HG03378 (cell line): ENCODE measurements at regions not wholly inside any gene's neighbourhood (a gene's known extent, or its start where the extent isn't known, plus 50 kb on each side); places are given as distances from the start of the nearest gene placed in this dataset.
"Not testable (repeated sequence)": the region's sequence is repeated elsewhere in the genome, so short reads cannot be mapped to it uniquely, and the experiment has no call there.

Source experiments
- ATAC-seq: cut with Tn5 transposase; IDR thresholded peaks from one replicate; pipeline ENCODE4 v1.9.1; 2021; ENCODE audit warnings: mild to moderate bottlenecking, moderate library complexity; ENCODE audit not compliant: unreplicated experiment

GRCh38 chr14:105581551-105582341 lies 55.4 kb downstream of the TMEM121 start:
- peak; percentile 38 for ATAC-seq

- no peak for ATAC-seq
These were observed 56.3 kb downstream of the TMEM121 start for GRCh38 chr14:105582639-105583038.

GRCh38 chr14:105583914-105584313 lies 57.5 kb downstream of the TMEM121 start:
- ATAC-seq, result not testable (repeated sequence)

- not testable (repeated sequence) for ATAC-seq
These were observed 58.9 kb downstream of the TMEM121 start for GRCh38 chr14:105585290-105585689.

- not testable (repeated sequence) for ATAC-seq
These were observed 59.3 kb downstream of the TMEM121 start for GRCh38 chr14:105585722-105586121.

- ATAC-seq, result not testable (repeated sequence)
These were observed 59.9 kb downstream of the TMEM121 start for GRCh38 chr14:105586144-105586872.

- not testable (repeated sequence) for ATAC-seq
These were observed 60.7 kb downstream of the TMEM121 start for GRCh38 chr14:105587034-105587433.

GRCh38 chr14:105587482-105588235 lies 61.3 kb downstream of the TMEM121 start:
- ATAC-seq, result not testable (repeated sequence)

- no peak for ATAC-seq
These were observed 62.0 kb downstream of the TMEM121 start for GRCh38 chr14:105588236-105588860.

GRCh38 chr14:105589161-105589925 lies 63.0 kb downstream of the TMEM121 start:
- ATAC-seq, result no peak

- ATAC-seq, result not testable (repeated sequence)
These were observed 63.5 kb downstream of the TMEM121 start for GRCh38 chr14:105589926-105590185.

- ATAC-seq, result no peak
These were observed 64.7 kb downstream of the TMEM121 start for GRCh38 chr14:105591052-105591451.

GRCh38 chr14:105591792-105592341 lies 65.5 kb downstream of the TMEM121 start:
- not testable (repeated sequence) for ATAC-seq

GRCh38 chr14:105592646-105593045 lies 66.3 kb downstream of the TMEM121 start:
- ATAC-seq, result not testable (repeated sequence)

- not testable (repeated sequence) for ATAC-seq
These were observed 69.0 kb downstream of the TMEM121 start for GRCh38 chr14:105595346-105595745.

- ATAC-seq, result not testable (repeated sequence)
These were observed 70.0 kb downstream of the TMEM121 start for GRCh38 chr14:105596374-105596773.

GRCh38 chr14:105598040-105598763 lies 71.8 kb downstream of the TMEM121 start:
- not testable (repeated sequence) for ATAC-seq

GRCh38 chr14:105598925-105599586 lies 72.7 kb downstream of the TMEM121 start:
- ATAC-seq, result not testable (repeated sequence)
